Ishikawa (cell line): ENCODE measurements at regions not wholly inside any gene's neighbourhood (a gene's known extent, or its start where the extent isn't known, plus 50 kb on each side); places are given as distances from the start of the nearest gene placed in this dataset.

Source experiments
- CEBPB ChIP-seq: IDR thresholded peaks from 2 replicates; pipeline ENCODE4 v1.6.1; 2012
- CREB1 ChIP-seq: IDR thresholded peaks from 2 replicates; pipeline ENCODE4 v1.6.1; 2012; ENCODE audit warnings: low read depth
- EGR1 ChIP-seq: IDR thresholded peaks from 2 replicates; pipeline ENCODE4 v1.6.1; 2012
- EP300 ChIP-seq: IDR thresholded peaks from 2 replicates; pipeline ENCODE4 v1.6.1; 2012; ENCODE audit warnings: borderline replicate concordance
- FOXM1 ChIP-seq: IDR thresholded peaks from 2 replicates; pipeline ENCODE4 v1.6.1; 2012; ENCODE audit warnings: low read depth, borderline replicate concordance
- MAX ChIP-seq: IDR thresholded peaks from 2 replicates; pipeline ENCODE4 v1.6.1; 2012
- NFIC ChIP-seq: IDR thresholded peaks from 2 replicates; pipeline ENCODE4 v1.6.1; 2012
- RAD21 ChIP-seq: IDR thresholded peaks from 2 replicates; pipeline ENCODE4 v1.6.1; 2012; ENCODE audit warnings: low read depth
- REST ChIP-seq: IDR thresholded peaks from 2 replicates; pipeline ENCODE4 v1.6.1; 2012; ENCODE audit warnings: low read depth, mild to moderate bottlenecking
- TAF1 ChIP-seq: IDR thresholded peaks from 2 replicates; pipeline ENCODE4 v1.6.1; 2012; ENCODE audit warnings: low read depth, mild to moderate bottlenecking
- TCF12 ChIP-seq: IDR thresholded peaks from 2 replicates; pipeline ENCODE4 v1.6.1; 2012; ENCODE audit warnings: low read depth
- TEAD4 ChIP-seq: IDR thresholded peaks from 2 replicates; pipeline ENCODE4 v1.6.1; 2012
- USF1 ChIP-seq: IDR thresholded peaks from 2 replicates; pipeline ENCODE4 v1.6.1; 2012
- YY1 ChIP-seq: IDR thresholded peaks from 2 replicates; pipeline ENCODE4 v1.6.1; 2012; ENCODE audit warnings: low read depth
- ZBTB7A ChIP-seq: IDR thresholded peaks from 2 replicates; pipeline ENCODE4 v1.6.1; 2012; ENCODE audit warnings: low read depth

GRCh38 chr3:182165234-182165633 lies 453.5 kb downstream of the SOX2 start:
- TF ChIP-seq RAD21 (no peak), YY1 (no peak), TEAD4 (no peak), TAF1 (no peak), NFIC (no peak), EGR1 (no peak), USF1 (no peak), TCF12 (no peak), CEBPB (no peak), CREB1 (no peak), REST (no peak), FOXM1 (no peak)

GRCh38 chr3:182172534-182172933 lies 460.8 kb downstream of the SOX2 start:
- TF ChIP-seq RAD21 (no peak), YY1 (no peak), FOXM1 (no peak), ZBTB7A (no peak), TCF12 (no peak), TEAD4 (no peak), REST (no peak), EP300 (no peak), CEBPB (no peak), MAX (no peak)

- TF ChIP-seq YY1 (no peak), MAX (no peak), TCF12 (no peak), EP300 (no peak), CEBPB (no peak), NFIC (no peak), USF1 (no peak), TAF1 (no peak), REST (no peak), RAD21 (no peak), CREB1 (no peak), TEAD4 (no peak), ZBTB7A (no peak), FOXM1 (no peak)
Measured at GRCh38 chr3:182178488-182179200, 466.9 kb downstream of the SOX2 start.

GRCh38 chr3:182179631-182180030 lies 467.9 kb downstream of the SOX2 start:
- TF ChIP-seq TCF12, result no peak
- no peak for TF ChIP-seq CREB1
- no peak for TF ChIP-seq TAF1
- no peak for TF ChIP-seq REST
- no peak for TF ChIP-seq TEAD4
